ENCODE measurements at regions not wholly inside any gene's neighbourhood (a gene's known extent, or its start where the extent isn't known, plus 50 kb on each side); places are given as distances from the start of the nearest gene placed in this dataset.

- H3K27ac Mint-ChIP-seq (ENCODE audit: unreplicated experiment), result no peak overlapping the region
- H3K36me3 Mint-ChIP-seq (ENCODE audit: low read depth), result no peaks in the 10 kb centered on the region
- H3K27me3 Mint-ChIP-seq (ENCODE audit: low read depth), result no peaks in the 10 kb centered on the region
- no peak for DNase-seq (ENCODE audit: low spot score)
- H3K4me1 Mint-ChIP-seq (ENCODE audit: low read depth), result peaks cover 11% of the 10 kb centered on the region
- peak; percentile 13 for TF ChIP-seq CTCF (IDR thresholded peaks at IDR 0.05)
- H3K4me3 Mint-ChIP-seq (ENCODE audit: unreplicated experiment), result no peak overlapping the region
- no peaks in the 10 kb centered on the region for H3K9me3 Mint-ChIP-seq (ENCODE audit: low read depth)
These were observed 981.1 kb downstream of the DTWD2 start for GRCh38 chr5:118007262-118007661.

DNA sequence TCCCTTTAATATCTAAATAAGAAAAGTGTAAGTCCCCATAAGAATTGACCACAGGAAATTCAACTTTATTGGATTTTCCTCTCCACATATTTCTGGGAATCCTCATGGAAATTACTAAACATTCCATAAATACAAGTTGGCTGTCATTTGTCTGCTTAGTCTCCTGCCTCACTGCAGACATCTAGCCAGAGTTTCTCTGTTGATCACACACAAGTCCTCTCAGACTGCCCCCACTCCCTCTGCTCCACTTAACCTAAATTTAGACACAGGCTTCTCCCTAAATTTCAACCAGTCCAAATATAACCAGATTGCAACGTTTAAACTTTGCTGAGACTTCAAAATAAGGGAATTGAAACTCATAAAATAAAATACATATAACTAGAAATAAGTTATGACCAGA lies 982.1 kb downstream of the DTWD2 start:
- Mint-ChIP-seq H3K4me1 (ENCODE audit: low read depth) (peaks cover 14% of the 10 kb centered on the region), H3K9me3 (ENCODE audit: low read depth) (no peaks in the 10 kb centered on the region), H3K27ac (ENCODE audit: unreplicated experiment) (peak overlapping the region; percentile 68)

GRCh38 chr5:117999939-118000549 lies 988.3 kb downstream of the DTWD2 start:
- Mint-ChIP-seq H3K4me1 (ENCODE audit: low read depth) (peaks cover 14% of the 10 kb centered on the region), H3K27me3 (ENCODE audit: low read depth) (peaks cover 2% of the 10 kb centered on the region), H3K9me3 (ENCODE audit: low read depth) (no peaks in the 10 kb centered on the region), H3K36me3 (ENCODE audit: low read depth) (no peaks in the 10 kb centered on the region), H3K4me3 (ENCODE audit: unreplicated experiment) (no peak overlapping the region), H3K27ac (ENCODE audit: unreplicated experiment) (peak overlapping the region; percentile 11)
- no peak for TF ChIP-seq CTCF (IDR thresholded peaks at IDR 0.05)
- no peak for DNase-seq (ENCODE audit: low spot score)

More for the DNA sequence above, 982.1 kb downstream of the DTWD2 start:
- no peak for TF ChIP-seq CTCF (IDR thresholded peaks at IDR 0.05)
- Mint-ChIP-seq H3K4me3 (ENCODE audit: unreplicated experiment) (no peak overlapping the region), H3K27me3 (ENCODE audit: low read depth) (no peaks in the 10 kb centered on the region), H3K36me3 (ENCODE audit: low read depth) (no peaks in the 10 kb centered on the region)
- no peak for DNase-seq (ENCODE audit: low spot score)

DNA sequence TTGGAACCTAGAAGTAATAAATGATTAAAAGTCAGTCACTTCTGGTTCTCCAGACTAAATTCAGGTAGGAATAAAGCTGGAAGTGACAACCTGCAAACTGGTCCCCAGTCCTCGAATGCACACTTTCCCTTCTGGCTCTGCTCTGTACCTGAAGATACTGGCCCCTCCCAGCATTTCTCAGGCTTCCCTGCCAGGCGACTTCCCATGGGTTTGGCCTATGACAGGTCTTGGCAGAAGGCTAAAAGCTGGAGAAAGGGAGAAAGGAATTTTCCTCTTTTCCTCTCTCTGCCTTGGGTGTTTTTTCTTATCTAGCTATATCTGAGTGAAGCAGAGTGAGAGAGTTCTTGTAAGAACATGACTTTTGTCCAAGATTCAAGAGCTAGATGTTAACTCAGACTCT lies 1005.7 kb downstream of the DTWD2 start:
- TF ChIP-seq CTCF (IDR thresholded peaks at IDR 0.05), result no peak
- Mint-ChIP-seq H3K36me3 (ENCODE audit: low read depth) (no peaks in the 10 kb centered on the region), H3K27ac (ENCODE audit: unreplicated experiment) (peak overlapping the region; percentile 49), H3K4me3 (ENCODE audit: unreplicated experiment) (no peak overlapping the region), H3K9me3 (ENCODE audit: low read depth) (peaks cover under 1% of the 10 kb centered on the region), H3K27me3 (ENCODE audit: low read depth) (no peaks in the 10 kb centered on the region), H3K4me1 (ENCODE audit: low read depth) (peaks cover 14% of the 10 kb centered on the region)
- no peak for DNase-seq (ENCODE audit: low spot score)

DNA sequence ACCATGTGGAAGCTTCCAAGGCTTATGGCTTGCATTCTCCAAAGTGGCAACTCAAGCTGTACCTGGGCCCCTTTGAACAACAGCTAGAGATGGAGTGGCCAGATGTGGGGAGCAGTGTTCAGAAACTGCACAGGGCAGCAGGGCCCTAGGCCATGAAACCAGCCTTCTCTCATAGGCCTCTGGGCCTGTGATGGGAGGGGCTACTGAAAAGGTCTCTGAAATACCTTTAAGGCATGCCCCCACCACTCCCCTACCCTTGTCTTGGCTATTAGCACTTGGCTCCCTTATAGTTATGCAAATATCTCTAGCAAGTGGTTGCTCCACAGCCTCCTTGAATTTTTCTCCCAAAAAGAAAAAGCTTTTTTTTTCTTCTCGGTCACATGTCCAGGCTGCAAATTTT lies 1014.6 kb downstream of the DTWD2 start:
- H3K27ac Mint-ChIP-seq (ENCODE audit: unreplicated experiment), result no peak overlapping the region
- H3K4me3 Mint-ChIP-seq (ENCODE audit: unreplicated experiment), result no peak overlapping the region
- no peaks in the 10 kb centered on the region for H3K27me3 Mint-ChIP-seq (ENCODE audit: low read depth)
- no peak for DNase-seq (ENCODE audit: low spot score)
- TF ChIP-seq CTCF (IDR thresholded peaks at IDR 0.05), result no peak
- no peaks in the 10 kb centered on the region for H3K4me1 Mint-ChIP-seq (ENCODE audit: low read depth)
- H3K36me3 Mint-ChIP-seq (ENCODE audit: low read depth), result no peaks in the 10 kb centered on the region
- peaks cover 4% of the 10 kb centered on the region for H3K9me3 Mint-ChIP-seq (ENCODE audit: low read depth)
